ENCODE measurements at regions not wholly inside any gene's neighbourhood (a gene's known extent, or its start where the extent isn't known, plus 50 kb on each side); places are given as distances from the start of the nearest gene placed in this dataset.
"Not testable (repeated sequence)": the region's sequence is repeated elsewhere in the genome, so short reads cannot be mapped to it uniquely, and the experiment has no call there.

DNA sequence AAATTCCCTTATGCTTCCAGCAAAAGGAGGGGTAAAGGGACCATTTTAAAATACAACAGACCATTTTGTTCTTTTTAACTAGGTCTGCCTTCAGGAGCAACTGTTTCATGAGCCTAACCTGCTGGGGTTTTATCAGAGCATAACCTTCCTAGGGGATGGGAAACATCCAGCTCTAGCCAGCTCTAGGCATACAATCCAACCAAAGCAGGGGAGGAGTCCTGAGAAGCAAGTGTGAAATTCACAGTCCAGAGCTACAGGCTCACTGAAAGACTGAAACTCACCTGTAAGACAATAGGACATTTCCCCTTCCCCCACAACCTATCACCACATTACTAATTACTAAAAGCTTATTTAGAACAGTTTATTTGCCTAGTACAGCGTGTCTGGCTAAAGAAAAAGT is 1296.6 kb upstream of the DDX18 start:
- H3K9me2 ChIP-seq (replicated peaks; ENCODE audit: low read length), result no peaks in the 10 kb centered on the region
- ATAC-seq (no peak), DNase-seq (no peak)
- no peaks in the 10 kb centered on the region for H3K36me3 ChIP-seq (ENCODE audit: low read depth, low read length)
- CTCF ChIA-PET, result no interaction called here
- TF ChIP-seq EZH2 (IDR thresholded peaks at IDR 0.05; ENCODE audit: low read length, unreplicated experiment) (no peak), EZH2phosphoT487 (IDR thresholded peaks at IDR 0.05; ENCODE audit: borderline replicate concordance, low read length) (no peak)
- TF ChIP-seq, protein P1, sequence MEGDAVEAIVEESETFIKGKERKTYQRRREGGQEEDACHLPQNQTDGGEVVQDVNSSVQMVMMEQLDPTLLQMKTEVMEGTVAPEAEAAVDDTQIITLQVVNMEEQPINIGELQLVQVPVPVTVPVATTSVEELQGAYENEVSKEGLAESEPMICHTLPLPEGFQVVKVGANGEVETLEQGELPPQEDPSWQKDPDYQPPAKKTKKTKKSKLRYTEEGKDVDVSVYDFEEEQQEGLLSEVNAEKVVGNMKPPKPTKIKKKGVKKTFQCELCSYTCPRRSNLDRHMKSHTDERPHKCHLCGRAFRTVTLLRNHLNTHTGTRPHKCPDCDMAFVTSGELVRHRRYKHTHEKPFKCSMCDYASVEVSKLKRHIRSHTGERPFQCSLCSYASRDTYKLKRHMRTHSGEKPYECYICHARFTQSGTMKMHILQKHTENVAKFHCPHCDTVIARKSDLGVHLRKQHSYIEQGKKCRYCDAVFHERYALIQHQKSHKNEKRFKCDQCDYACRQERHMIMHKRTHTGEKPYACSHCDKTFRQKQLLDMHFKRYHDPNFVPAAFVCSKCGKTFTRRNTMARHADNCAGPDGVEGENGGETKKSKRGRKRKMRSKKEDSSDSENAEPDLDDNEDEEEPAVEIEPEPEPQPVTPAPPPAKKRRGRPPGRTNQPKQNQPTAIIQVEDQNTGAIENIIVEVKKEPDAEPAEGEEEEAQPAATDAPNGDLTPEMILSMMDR (conservative IDR thresholded peaks at IDR 0.05; ENCODE audit: low read depth, low read length), result no peak
- H3F3A ChIP-seq (ENCODE audit: low read length, unreplicated experiment), result no peaks in the 10 kb centered on the region
- H3K9ac ChIP-seq (ENCODE audit: low read length), result no peak overlapping the region
- no peak overlapping the region for H3K4me2 ChIP-seq (ENCODE audit: low read length)
- no peak overlapping the region for H2AFZ ChIP-seq (ENCODE audit: low read length)
- no peaks in the 10 kb centered on the region for H3K4me1 ChIP-seq (ENCODE audit: insufficient read depth, low read length)
- H4K20me1 ChIP-seq (ENCODE audit: low read length), result no peaks in the 10 kb centered on the region
- BruUV-seq (replicated peaks), result no TSS peak
- POLR2A ChIA-PET (ENCODE audit: unreplicated experiment), result no interaction called here
- intact Hi-C loops (cut with micrococcal nuclease), result no loop called here
- no peak overlapping the region for H3K27ac ChIP-seq (ENCODE audit: low read length)
- H3K27me3 ChIP-seq (ENCODE audit: low read length), result no peaks in the 10 kb centered on the region
- H3K79me2 ChIP-seq (ENCODE audit: low read length), result no peaks in the 10 kb centered on the region
- H3K9me3 ChIP-seq (ENCODE audit: low read length), result no peaks in the 10 kb centered on the region
- no peak overlapping the region for H3K4me3 ChIP-seq (ENCODE audit: low read length)

DNA sequence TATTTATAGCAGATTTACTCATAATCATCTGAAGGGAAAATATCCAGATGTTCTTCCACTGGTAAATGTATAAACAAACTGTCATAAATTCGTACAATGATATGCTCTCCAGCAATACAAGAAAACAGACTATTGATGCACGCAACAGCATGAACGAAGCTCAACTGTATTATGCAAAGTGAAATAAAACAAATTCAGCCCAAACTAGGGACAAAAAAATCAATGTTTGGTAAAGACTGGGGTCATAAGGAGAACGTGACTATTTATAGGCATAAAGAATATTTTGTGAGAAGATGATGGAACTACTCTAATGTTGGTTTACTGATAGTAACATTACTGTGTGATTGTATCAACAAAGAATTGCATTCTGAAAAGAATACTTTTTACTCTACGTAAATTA is 1276.7 kb upstream of the DDX18 start:
- Histone ChIP-seq H3K9me3 (ENCODE audit: low read length) (no peaks in the 10 kb centered on the region), H3K4me2 (ENCODE audit: low read length) (no peak overlapping the region), H3K79me2 (ENCODE audit: low read length) (no peaks in the 10 kb centered on the region), H3K27me3 (ENCODE audit: low read length) (peaks cover 13% of the 10 kb centered on the region; the same call in 1 of the 2 replicates), H3K4me1 (ENCODE audit: insufficient read depth, low read length) (no peaks in the 10 kb centered on the region), H3K4me3 (ENCODE audit: low read length) (no peak overlapping the region), H4K20me1 (ENCODE audit: low read length) (no peaks in the 10 kb centered on the region), H3F3A (ENCODE audit: low read length, unreplicated experiment) (no peaks in the 10 kb centered on the region), H3K9me2 (replicated peaks; ENCODE audit: low read length) (no peaks in the 10 kb centered on the region), H3K9ac (ENCODE audit: low read length) (no peak overlapping the region), H3K36me3 (ENCODE audit: low read depth, low read length) (no peaks in the 10 kb centered on the region), H3K27ac (ENCODE audit: low read length) (no peak overlapping the region), H2AFZ (ENCODE audit: low read length) (no peak overlapping the region)
- BruUV-seq (replicated peaks), result no TSS peak
- intact Hi-C loops (cut with micrococcal nuclease), result no loop called here
- DNase-seq, result no peak
- ChIA-PET CTCF (no interaction called here), POLR2A (ENCODE audit: unreplicated experiment) (no interaction called here)
- no peak for ATAC-seq
- TF ChIP-seq, protein P1 (conservative IDR thresholded peaks at IDR 0.05; ENCODE audit: low read depth, low read length), result no peak
- no peak for TF ChIP-seq EZH2 (IDR thresholded peaks at IDR 0.05; ENCODE audit: low read length, unreplicated experiment)

DNA sequence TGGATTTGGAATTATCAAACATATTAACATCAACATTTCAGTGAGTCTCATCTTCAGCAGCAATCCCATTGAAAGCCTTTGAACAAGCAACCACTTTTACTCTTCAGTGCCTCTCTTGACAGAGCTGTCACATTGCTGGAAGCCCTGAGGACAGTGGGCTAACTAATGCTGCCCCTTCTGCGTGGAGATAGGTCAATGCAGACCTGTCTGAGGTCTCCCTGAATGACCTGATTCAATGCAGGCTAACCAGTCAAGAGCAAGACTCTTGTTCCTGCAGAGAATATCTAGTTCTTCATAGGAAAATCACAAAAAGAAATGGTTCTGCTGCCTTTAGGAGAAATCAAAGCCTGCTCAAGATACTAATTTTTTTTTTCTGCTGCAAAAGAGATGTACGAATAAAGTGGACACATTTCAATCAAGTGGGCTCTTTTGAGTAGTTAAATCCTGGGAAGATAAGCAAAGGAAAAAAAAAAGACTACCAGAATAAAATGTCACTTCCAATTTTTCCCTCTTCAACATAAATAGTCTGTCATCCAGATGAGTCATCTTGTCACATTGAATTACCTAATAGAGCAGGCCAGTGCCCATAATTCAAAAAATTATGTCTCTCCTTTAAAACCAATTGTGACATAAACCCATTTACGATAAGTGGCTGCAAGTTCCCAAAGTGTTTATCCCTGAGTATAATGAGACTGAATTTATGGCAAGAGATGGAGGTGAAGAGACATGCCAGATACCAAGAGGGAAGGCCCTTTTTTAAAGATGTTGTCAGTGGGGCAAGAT is 1269.0 kb upstream of the DDX18 start:
- DNase-seq (no peak), ATAC-seq (no peak)
- no peaks in the 10 kb centered on the region for H3K36me3 ChIP-seq (ENCODE audit: low read depth, low read length)
- H3F3A ChIP-seq (ENCODE audit: low read length, unreplicated experiment), result no peaks in the 10 kb centered on the region
- TF ChIP-seq EZH2phosphoT487 (IDR thresholded peaks at IDR 0.05; ENCODE audit: borderline replicate concordance, low read length), result no peak
- TF ChIP-seq, protein P1 (conservative IDR thresholded peaks at IDR 0.05; ENCODE audit: low read depth, low read length), result no peak
- no peak for TF ChIP-seq EZH2 (IDR thresholded peaks at IDR 0.05; ENCODE audit: low read length, unreplicated experiment)
- H3K9me2 ChIP-seq (replicated peaks; ENCODE audit: low read length), result no peaks in the 10 kb centered on the region
- no peak overlapping the region for H3K4me3 ChIP-seq (ENCODE audit: low read length)
- peaks cover 6% of the 10 kb centered on the region for H3K27me3 ChIP-seq (ENCODE audit: low read length)
- ChIA-PET CTCF (no interaction called here), POLR2A (ENCODE audit: unreplicated experiment) (no interaction called here)
- intact Hi-C loops (cut with micrococcal nuclease), result no loop called here
- no peaks in the 10 kb centered on the region for H3K4me1 ChIP-seq (ENCODE audit: insufficient read depth, low read length)
- no TSS peak for BruUV-seq (replicated peaks)
- H3K9ac ChIP-seq (ENCODE audit: low read length), result no peak overlapping the region
- H3K27ac ChIP-seq (ENCODE audit: low read length), result no peak overlapping the region
- no peaks in the 10 kb centered on the region for H3K79me2 ChIP-seq (ENCODE audit: low read length)
- H4K20me1 ChIP-seq (ENCODE audit: low read length), result no peaks in the 10 kb centered on the region
- no peak overlapping the region for H3K4me2 ChIP-seq (ENCODE audit: low read length)
- H2AFZ ChIP-seq (ENCODE audit: low read length), result no peak overlapping the region
- H3K9me3 ChIP-seq (ENCODE audit: low read length), result no peaks in the 10 kb centered on the region

DNA sequence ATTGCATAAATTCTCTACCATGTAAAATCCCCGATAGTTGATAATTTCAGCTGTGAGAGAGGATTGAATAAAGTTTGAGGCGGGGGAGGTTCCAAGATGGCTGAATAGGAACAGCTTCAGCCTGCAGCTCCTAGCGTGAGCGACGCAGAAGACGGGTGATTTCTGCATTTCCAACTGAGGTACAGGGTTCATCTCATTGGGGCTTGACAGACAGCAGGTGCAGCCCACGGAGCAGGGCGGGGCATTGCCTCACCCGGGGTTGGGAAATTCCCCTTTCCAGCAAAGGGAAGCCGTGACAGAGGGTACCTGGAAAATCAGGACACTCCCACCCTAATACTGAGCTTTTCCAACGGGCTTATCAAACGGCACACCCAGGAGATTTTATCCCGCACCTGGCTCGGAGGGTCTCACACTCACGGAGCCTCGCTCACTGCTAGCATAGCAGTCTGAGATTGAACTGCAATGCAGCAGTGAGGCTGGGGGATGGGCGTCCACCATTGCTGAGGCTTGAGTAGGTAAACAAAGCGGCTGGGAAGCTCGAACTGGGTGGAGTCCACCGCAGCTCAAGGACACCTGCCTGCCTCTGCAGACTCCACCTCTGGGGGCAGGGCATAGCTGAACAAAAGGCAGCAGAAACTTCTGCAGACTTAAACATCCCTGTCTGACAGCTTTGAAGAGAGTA is 1261.6 kb upstream of the DDX18 start:
- POLR2A ChIA-PET (ENCODE audit: unreplicated experiment); intact Hi-C loops (cut with micrococcal nuclease); CTCF ChIA-PET: not testable (repeated sequence)

More for the DNA sequence above, 1261.6 kb upstream of the DDX18 start:
- H3K79me2 ChIP-seq (ENCODE audit: low read length); H3K4me1 ChIP-seq (ENCODE audit: insufficient read depth, low read length); H3K9ac ChIP-seq (ENCODE audit: low read length); H3F3A ChIP-seq (ENCODE audit: low read length, unreplicated experiment); H3K36me3 ChIP-seq (ENCODE audit: low read depth, low read length); ATAC-seq; H3K4me3 ChIP-seq (ENCODE audit: low read length); DNase-seq; H3K27ac ChIP-seq (ENCODE audit: low read length); H3K9me2 ChIP-seq (replicated peaks; ENCODE audit: low read length); H2AFZ ChIP-seq (ENCODE audit: low read length); BruUV-seq (replicated peaks); H3K4me2 ChIP-seq (ENCODE audit: low read length); H4K20me1 ChIP-seq (ENCODE audit: low read length); H3K9me3 ChIP-seq (ENCODE audit: low read length): not testable (repeated sequence)
- peaks cover 14% of the 10 kb centered on the region; the same call in 1 of the 2 replicates for H3K27me3 ChIP-seq (ENCODE audit: low read length)

Data from PC-3 (cell line).